ENCODE measurements at regions not wholly inside any gene's neighbourhood (a gene's known extent, or its start where the extent isn't known, plus 50 kb on each side); places are given as distances from the start of the nearest gene placed in this dataset.

GRCh38 chr12:111310076-111310870, 58.6 kb downstream of the PHETA1 start:
- no peak for DNase-seq (ENCODE audit: low spot score)

GRCh38 chr12:111309584-111309983, 59.3 kb downstream of the PHETA1 start:
- DNase-seq (ENCODE audit: low spot score) = no peak

- no peak for DNase-seq (ENCODE audit: low spot score)
Observed at GRCh38 chr12:111308473-111308872, 60.4 kb downstream of the PHETA1 start.

DNA sequence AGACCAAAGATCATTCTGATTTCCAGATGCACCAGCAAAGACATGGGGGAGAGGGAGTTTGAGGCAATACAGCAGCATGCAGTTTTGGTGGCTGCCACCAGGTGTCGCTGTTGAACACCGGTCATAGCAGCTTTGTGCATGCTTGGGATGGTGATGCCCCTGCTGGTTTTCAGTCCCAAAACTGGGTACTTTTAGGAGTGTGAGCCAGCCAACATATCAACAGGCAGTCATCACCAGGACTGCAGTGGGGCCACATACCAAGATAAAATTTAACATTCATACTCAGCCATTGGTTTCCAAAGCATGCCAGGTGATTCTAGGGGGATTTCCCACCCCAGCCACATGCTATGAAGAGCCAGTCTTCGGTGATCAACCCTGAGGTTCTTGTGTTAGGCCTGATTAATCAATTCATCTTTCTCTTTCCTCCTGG, 64.2 kb downstream of the PHETA1 start:
- peak; percentile 29 for DNase-seq (ENCODE audit: low spot score)

- no peak for DNase-seq (ENCODE audit: low spot score)
Observed at GRCh38 chr12:111303531-111303930, 65.4 kb downstream of the PHETA1 start.

DNA sequence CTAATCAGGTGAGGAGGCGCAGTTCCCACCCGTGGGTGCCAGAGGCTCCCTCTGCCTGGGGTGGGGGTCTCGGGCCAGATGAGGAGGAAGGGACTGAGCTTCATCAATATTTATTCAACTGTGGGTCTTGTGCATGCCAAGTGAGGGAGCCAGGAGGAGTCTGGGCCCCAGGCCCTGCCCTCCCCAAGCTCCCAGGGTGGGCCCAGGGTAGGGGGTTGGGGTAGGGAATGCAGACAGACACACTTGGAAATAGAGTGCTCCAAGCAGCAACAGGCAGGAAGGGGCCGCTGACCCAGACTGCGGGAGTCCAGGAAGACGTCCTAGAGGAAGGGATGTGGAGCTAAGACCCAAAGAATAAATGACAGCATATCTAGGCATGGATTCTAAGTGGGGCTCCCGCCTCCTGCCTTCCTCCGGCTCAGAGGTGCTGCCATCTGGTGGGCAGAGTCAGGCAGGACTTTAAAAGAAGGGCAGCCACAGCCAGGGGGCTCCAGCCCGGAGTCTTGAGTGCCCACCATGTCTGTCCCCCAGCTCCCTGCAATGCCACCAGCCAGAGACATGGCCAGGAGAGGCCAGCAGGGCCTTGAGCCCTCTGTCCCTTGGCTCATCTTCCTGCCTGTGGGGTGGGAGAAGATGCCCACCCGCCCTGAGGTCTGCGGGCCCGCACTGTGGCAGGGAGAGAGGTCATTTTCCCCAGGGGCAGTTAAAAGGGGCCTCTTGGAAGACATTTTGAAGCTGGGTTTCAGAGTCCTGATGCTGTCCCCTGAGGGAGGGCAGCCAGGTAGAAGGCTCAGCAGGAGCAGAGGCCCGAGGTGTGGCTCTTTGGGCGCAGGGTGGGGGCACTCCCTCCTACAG, 70.1 kb downstream of the PHETA1 start:
- DNase-seq (ENCODE audit: low spot score) = peak; percentile 9

DNA sequence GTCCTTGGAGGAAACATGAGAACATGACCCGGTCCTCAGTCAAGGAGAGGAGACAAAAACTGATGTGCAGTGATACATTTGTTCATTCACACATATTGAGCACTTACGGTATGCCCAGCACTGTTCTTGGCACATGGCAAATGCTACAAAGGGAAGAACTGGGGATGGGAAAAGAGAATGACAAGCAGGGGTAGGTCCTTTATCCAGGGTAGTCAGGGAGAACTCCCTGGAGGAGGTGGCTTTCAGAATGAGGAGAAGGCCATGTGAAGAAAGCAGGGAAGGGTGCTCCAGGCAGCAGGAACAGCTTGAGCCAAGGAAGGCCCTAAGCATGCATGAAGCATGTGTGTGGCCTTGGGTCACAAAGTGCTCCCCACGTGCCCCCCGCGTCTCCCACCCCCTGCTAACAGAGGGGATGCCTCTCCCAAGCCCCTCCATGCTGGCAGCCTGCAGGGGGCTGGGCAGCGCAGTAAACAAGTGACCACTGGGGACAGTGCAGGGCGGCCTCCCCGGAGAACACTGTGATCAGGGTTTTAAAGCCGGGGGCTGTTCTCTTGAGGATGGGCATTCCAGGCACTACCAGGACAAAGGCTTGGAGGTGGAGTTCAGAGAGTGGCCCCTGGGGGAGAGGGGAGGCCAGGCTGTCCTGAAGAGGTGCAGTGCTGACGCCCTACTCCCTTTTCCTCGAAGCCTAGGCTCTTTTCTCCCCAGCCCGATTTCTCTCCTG, 71.0 kb downstream of the PHETA1 start:
- no peak for DNase-seq (ENCODE audit: low spot score)

- no peak for DNase-seq (ENCODE audit: low spot score)
Observed at GRCh38 chr12:111296906-111297463, 71.9 kb downstream of the PHETA1 start.

- DNase-seq (ENCODE audit: low spot score) = no peak
Observed at GRCh38 chr12:111295176-111295575, 73.7 kb downstream of the PHETA1 start.

- no peak for DNase-seq (ENCODE audit: low spot score)
Observed at GRCh38 chr12:111293266-111294009, 75.5 kb downstream of the PHETA1 start.

GRCh38 chr12:111291357-111291756, 77.5 kb downstream of the PHETA1 start:
- DNase-seq (ENCODE audit: low spot score) = no peak

DNA sequence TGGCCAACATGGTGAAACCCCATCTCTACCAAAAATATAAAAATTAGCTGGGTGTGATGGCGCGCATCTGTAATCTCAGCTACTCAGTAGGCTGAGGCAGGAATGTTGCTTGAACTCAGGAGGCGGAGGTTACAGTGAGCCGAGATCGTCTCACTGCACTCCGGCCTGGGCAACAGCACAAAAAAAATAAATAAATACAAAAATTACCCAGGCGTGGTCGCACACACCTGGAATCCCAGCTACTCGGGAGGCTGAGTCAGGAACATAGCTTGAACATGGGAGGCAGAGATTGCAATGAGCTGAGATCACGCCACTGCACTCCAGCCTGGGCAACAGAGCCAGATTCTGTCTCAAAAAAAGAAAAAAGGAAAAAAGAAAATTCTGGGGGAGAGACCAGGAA, 80.1 kb downstream of the PHETA1 start:
- DNase-seq (ENCODE audit: low spot score) = no peak

DNA sequence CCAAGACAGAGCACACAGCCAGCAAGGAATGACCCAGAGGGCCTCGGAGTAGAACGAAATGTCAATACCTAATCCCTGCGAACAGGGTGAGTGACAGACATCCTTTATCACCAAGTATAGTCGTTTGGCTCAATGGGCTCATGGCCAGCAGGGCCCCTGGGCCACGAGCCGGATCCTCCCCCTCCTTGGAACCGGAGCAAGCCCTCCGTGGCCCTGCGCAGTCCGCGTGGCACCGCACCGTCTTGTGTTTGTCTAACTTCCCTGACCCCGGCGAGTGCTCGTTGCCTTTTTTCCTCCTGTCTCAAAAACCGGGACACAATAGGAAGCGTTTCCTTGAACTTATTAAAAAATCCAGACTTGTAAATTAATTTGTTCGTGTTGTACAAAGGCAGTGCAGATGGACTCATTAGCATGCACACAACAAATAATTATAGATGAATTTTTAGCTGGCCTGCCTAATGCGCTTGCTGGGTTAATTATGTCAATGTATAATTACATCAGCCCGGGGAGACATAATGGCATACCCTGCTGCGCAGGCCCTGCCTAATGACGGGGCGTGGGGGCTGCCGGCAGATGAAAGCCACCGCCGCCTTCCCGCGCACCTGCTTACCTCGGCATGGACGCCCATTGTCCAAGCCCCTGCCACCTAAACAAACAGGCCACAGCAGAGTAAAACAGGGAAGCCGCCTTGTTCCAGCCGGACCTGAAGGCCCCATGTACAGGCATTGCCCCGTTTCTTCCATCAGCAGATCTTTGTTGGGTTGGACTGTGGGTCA, 81.6 kb downstream of the PHETA1 start:
- no peak for DNase-seq (ENCODE audit: low spot score)

DNA sequence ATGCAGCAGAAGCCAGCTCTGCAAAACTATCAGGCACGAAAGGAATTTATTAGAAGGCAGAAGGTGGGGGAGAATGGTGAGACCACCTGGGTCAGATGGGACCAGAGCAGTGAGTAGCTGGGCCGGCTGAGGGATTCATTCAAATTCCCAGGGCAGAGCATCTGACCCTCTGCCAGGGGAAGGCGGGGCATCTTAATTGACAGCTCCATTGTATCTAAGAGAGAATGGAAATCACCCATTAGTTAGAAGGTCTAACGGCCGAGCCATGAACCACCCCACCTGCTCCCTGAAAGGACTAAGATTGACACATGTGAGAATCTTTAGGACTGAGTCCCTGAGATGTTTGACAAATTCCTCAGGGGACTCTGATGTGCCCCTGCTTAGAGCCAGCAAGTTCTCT, 83.7 kb downstream of the PHETA1 start:
- DNase-seq (ENCODE audit: low spot score) = no peak

GRCh38 chr12:111284709-111285108, 84.2 kb downstream of the PHETA1 start:
- DNase-seq (ENCODE audit: low spot score) = no peak

DNA sequence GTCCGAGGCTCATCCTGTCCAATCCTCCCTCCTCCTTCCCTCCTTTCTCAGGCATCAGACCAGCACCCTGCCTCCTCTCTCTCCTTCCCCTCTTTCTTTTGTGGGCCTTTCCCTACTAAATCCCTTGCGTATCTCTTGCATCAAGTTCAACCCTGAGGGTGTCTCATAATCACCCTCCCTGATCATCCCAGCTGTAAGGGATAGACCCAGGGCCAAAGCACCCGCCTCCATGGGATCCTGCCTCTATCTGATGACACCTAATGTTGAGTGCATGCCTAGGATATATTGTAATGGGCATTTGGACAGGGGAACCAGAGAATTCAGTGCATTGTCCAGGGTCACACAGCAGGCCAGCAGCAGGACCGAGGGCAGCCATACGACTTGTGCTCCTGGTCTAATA, 84.9 kb downstream of the PHETA1 start:
- DNase-seq (ENCODE audit: low spot score) = no peak

- no peak for DNase-seq (ENCODE audit: low spot score)
Observed at GRCh38 chr12:111283521-111283920, 85.4 kb downstream of the PHETA1 start.

GRCh38 chr12:111277570-111277969, 91.3 kb downstream of the PHETA1 start:
- DNase-seq (ENCODE audit: low spot score) = no peak

DNA sequence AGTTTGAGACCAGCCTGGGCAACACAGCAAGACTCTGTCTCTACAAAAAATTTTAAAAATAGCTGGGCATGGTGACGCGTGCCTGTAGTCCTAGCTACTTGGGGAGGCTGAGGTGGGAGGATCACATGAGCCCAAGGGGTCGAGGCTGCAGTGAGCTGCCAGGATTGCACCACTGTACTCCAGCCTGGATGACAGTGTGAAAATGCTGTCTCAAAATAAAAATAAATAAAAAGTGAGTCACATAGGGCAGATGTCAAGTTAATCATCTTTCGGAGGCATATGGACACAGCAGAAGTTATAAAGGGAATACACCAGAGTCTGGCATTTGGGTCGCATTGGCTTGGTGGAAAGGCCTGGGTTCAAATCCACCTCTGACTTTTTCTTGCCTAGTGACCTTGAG, 92.7 kb downstream of the PHETA1 start:
- DNase-seq (ENCODE audit: low spot score) = no peak

DNA sequence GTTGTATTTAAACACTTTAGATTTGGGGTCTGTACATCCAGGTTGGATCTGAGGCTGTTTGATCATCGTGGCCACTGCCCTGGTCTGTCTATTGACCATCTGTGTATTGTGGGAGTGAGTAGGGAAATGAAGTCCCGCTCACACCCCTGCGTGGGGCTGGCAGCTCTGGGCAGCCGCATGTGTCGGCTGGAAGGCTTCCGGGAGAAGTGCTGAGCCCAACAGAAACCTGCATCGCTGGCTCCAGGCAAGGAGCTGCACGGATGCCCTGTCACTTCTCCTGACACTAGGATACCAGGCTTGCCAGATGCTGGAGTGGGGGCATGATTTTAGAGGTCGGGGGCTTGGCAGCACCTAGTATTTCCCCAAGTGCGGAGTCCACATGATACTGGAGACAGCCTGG, 93.6 kb downstream of the PHETA1 start:
- DNase-seq (ENCODE audit: low spot score) = no peak

DNA sequence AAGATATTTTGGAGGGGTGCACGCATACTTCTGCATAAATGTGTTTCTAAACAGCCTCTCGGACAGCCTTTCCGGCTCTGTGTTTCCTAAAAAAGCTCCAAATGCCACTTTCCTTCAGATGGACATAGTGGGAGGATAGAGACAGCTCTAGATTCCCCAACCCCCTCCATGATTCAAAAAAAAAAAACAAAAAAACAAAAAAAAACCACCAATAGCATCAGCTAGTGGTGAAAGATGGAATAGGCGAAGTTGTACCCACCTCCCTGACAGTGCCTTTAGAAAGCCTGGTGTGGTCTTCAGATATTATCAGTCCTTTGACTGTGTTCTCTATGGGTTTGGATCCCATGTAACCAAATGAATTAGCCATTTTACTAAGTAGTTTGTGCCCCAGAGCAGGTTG, 94.1 kb downstream of the PHETA1 start:
- DNase-seq (ENCODE audit: low spot score) = no peak
